GM12892 (cell line): ENCODE measurements at regions not wholly inside any gene's neighbourhood (a gene's known extent, or its start where the extent isn't known, plus 50 kb on each side); places are given as distances from the start of the nearest gene placed in this dataset.
A peak's percentile ranks its signal among the peaks of the same experiment; 100 is the strongest.

Source experiments
- DNase-seq: peaks from one replicate; pipeline ENCODE4 v3.0.0; 2011; ENCODE audit not compliant: insufficient read length
- FAIRE-seq: peaks from 2 replicates; lab custom pipeline; 2011; peaks lifted over from hg19 to GRCh38; lab: Jason Lieb, UNC
- POLR2A ChIP-seq: IDR thresholded peaks from 2 replicates; pipeline ENCODE4 v1.6.1; 2011; ENCODE audit warnings: low read depth, low read length, control low read depth
- POLR2AphosphoS5 ChIP-seq: IDR thresholded peaks from 2 replicates; pipeline ENCODE4 v1.6.1; 2011; ENCODE audit warnings: low read depth, low read length, control low read depth
- TAF1 ChIP-seq: IDR thresholded peaks from 2 replicates; pipeline ENCODE4 v1.6.1; 2011; ENCODE audit warnings: low read depth, mild to moderate bottlenecking, control low read depth, low read length, borderline replicate concordance

DNA sequence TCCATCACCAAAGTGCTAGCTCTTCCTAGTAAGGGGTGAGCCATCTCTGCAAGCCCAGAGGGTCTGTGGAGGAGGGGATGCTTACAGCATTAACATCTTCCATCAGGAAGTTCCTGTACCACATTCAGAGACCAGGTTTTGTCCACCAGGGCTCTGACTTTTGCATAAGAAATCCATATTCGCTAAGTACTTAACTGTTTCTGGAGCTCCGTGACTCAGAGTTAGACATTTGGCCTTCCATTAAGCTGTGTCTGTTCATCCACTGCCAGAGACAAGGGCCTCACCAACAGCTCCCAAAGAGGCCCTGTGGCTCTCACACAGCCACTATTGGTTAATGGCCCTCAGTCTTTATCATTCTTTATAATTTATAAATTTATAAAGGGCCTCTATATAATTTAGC, 144.6 kb downstream of the ADAMTS15 start:
- FAIRE-seq: no peak
- no peak for DNase-seq
- TF ChIP-seq POLR2AphosphoS5: no peak

GRCh38 chr11:130598433-130598832, 150.0 kb downstream of the ADAMTS15 start:
- TF ChIP-seq POLR2A (no peak), TAF1 (no peak), POLR2AphosphoS5 (no peak)
- DNase-seq (no peak), FAIRE-seq (no peak)

DNA sequence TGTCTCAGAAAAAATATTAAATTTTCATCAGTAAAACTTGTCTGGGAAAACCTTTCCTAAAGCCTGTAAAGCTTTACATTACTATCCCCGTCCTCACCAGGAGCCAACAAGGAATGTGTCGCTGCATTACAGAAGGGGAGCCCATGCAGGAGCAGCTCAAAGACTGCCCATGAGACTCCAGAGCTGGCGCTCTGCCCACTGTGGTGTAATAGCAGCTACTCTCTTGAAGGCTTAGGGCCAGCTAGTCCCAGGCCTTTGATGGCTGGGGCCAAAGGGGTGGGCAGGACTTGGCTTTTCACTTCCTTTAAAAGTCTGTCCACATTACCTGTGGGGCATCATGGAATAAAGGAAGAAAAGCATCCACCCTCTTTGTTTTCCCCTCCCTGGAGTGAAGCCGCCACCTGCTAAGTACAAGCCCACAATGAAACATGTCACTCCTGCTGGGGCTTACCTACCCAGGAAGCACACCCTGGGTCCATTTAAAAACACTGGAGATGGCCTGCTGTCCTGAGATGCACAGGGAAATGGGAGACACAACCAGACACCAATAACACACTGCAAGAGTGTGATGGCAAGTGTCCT, 150.7 kb downstream of the ADAMTS15 start:
- FAIRE-seq (peak; percentile 36), DNase-seq (no peak)
- TF ChIP-seq TAF1: no peak
- no peak for TF ChIP-seq POLR2A
- no peak for TF ChIP-seq POLR2AphosphoS5

GRCh38 chr11:130600139-130600538, 151.7 kb downstream of the ADAMTS15 start:
- no peak for TF ChIP-seq POLR2A
- no peak for TF ChIP-seq TAF1
- no peak for TF ChIP-seq POLR2AphosphoS5
- no peak for FAIRE-seq
- DNase-seq: no peak

DNA sequence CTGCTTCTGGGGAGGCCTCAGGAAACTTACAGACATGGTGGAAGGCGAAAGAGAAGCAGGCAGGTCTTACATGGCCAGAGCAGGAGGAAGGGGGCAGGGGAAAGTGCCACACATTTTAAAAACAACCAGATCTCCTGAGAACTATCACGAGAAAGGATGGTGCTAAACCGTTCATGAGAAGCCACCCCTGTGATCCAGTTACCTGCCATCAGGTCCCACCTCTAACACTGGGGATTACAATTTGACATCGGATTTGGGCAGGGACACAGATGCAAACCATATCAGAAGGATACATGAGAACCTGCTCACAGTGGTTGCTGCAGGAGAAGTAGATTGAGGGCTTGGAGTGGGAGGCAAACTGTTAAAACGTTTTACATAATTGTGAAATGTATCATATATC, 152.2 kb downstream of the ADAMTS15 start:
- TF ChIP-seq POLR2A: no peak
- no peak for TF ChIP-seq POLR2AphosphoS5
- DNase-seq (no peak), FAIRE-seq (no peak)

GRCh38 chr11:130601141-130601540, 152.7 kb downstream of the ADAMTS15 start:
- FAIRE-seq (no peak), DNase-seq (no peak)
- TF ChIP-seq POLR2A: no peak
- no peak for TF ChIP-seq TAF1
- TF ChIP-seq POLR2AphosphoS5: no peak

GRCh38 chr11:130601764-130602460, 153.5 kb downstream of the ADAMTS15 start:
- FAIRE-seq: no peak
- no peak for DNase-seq
- TF ChIP-seq TAF1 (no peak), POLR2AphosphoS5 (no peak), POLR2A (no peak)

DNA sequence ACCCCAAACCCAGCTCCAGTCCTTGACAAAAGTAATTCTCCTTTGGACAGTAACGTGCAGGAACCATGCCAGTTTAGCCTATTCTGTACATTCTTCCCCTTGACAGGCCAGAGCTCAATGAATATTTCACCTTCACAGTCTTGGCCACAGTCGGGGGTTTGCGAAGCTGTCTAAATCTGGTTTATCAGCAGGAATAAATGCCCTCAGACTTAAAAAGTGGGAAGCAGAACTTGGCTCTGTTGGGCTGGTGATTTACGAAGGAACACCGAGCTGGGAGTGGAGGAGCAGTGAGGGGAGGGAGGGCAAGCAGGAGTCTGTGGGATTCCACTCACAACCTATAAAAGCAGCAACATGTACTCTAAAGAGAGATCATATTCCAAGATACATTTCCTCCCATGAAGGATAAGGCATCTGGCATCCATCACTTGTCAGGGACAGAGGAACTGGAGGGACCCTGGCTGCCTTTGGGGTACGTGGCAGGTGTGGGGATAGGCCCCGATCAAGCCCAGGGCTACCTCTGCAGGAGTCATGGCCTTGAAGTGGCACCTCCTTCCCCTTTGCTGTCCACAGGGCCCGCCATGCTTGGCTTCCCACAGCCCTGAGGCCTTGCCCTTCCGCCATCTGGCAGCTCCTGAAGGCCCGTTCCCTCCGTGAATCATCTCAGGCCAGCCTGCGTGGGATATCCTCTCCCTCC, 154.3 kb downstream of the ADAMTS15 start:
- TF ChIP-seq POLR2A (no peak), POLR2AphosphoS5 (no peak), TAF1 (no peak)
- FAIRE-seq (no peak), DNase-seq (no peak)

DNA sequence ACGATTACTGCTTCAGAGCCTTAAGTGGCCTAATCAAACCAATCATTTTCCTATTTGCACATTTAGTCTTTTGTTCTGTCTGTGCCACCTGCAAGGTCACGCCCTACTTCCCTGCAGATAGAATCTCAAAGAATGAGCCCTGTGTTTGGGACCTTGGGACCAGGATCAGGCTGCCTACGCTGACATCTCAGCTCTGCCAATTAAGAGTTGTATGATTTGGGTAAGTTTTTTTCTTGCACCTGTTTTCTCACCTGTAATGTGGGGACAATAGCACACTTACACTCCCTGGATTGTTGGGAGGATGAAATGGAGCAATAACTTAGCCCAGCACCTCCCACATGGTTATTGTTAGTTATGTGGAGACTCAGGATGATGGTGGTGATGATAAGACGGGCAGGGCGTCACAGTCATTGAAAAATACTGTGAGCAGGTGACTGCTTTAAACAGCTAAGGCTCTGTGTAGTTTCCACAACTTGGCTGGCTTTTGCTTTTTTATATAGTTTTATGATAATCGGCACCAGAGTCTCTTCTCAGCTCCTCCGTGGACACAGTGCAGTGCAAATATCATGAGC, 155.0 kb downstream of the ADAMTS15 start:
- DNase-seq (no peak), FAIRE-seq (no peak)
- TF ChIP-seq TAF1 (no peak), POLR2A (no peak), POLR2AphosphoS5 (no peak)

GRCh38 chr11:130604606-130605005, 156.2 kb downstream of the ADAMTS15 start:
- TF ChIP-seq TAF1: no peak
- TF ChIP-seq POLR2A: no peak
- no peak for TF ChIP-seq POLR2AphosphoS5
- FAIRE-seq: no peak

DNA sequence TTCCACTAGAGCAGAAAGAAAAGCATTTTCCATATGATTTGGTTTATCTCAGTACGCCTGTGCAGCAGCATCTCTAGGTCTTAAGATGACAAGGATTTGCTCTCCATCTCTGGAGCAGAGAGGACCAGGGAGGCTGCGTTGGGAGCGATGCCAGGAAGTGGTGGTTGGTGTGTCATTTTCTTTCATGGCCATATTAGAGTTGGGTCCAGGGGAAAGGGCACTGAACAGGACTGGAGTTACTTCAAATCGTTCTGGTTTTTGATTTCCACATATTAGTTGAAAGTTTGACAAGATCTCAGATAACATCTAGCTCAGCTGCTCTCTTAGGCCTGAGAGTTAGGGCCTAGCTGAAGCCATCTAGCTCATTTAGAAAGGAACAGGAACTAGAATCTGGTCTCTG, 157.7 kb downstream of the ADAMTS15 start:
- FAIRE-seq: no peak
- no peak for DNase-seq
- no peak for TF ChIP-seq POLR2AphosphoS5
- no peak for TF ChIP-seq TAF1
- no peak for TF ChIP-seq POLR2A

More at GRCh38 chr11:130604606-130605005, 156.2 kb downstream of the ADAMTS15 start:
- no peak for DNase-seq
